ENCODE measurements at regions not wholly inside any gene's neighbourhood (a gene's known extent, or its start where the extent isn't known, plus 50 kb on each side); places are given as distances from the start of the nearest gene placed in this dataset.

DNA sequence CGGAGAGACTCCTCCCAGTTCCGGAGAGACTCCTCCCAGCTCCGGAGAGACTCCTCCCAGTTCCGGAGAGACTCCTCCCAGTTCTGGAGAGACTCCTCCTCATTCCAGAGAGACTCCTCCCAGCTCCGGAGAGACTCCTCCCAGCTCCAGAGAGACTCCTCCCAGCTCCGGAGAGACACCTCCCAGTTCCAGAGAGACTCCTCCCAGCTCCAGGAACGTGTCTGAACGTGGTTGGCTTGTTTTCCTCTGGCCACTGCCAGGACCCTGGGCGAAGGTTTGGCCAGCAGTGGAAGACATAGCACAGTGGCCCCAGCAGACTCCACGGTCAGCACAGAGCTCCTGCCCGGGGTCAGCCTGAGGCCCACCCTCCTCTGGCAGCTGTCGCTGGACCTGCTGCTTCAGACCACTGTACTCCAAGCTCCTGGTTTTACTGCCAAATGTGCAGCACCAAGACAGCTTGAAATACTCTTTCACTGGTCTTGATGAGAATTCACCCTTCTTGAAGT lies 122.3 kb upstream of the AFDN start:
- no peak for TF ChIP-seq POLR2A (IDR thresholded peaks at IDR 0.05)
- TF ChIP-seq, protein P1, sequence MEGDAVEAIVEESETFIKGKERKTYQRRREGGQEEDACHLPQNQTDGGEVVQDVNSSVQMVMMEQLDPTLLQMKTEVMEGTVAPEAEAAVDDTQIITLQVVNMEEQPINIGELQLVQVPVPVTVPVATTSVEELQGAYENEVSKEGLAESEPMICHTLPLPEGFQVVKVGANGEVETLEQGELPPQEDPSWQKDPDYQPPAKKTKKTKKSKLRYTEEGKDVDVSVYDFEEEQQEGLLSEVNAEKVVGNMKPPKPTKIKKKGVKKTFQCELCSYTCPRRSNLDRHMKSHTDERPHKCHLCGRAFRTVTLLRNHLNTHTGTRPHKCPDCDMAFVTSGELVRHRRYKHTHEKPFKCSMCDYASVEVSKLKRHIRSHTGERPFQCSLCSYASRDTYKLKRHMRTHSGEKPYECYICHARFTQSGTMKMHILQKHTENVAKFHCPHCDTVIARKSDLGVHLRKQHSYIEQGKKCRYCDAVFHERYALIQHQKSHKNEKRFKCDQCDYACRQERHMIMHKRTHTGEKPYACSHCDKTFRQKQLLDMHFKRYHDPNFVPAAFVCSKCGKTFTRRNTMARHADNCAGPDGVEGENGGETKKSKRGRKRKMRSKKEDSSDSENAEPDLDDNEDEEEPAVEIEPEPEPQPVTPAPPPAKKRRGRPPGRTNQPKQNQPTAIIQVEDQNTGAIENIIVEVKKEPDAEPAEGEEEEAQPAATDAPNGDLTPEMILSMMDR (IDR thresholded peaks at IDR 0.05) = no peak

Measured in adrenal gland (tissue), 5 donors.